HepG2 (cell line): ENCODE measurements at regions not wholly inside any gene's neighbourhood (a gene's known extent, or its start where the extent isn't known, plus 50 kb on each side); places are given as distances from the start of the nearest gene placed in this dataset.

Experiments used
- ATF2 ChIP-seq: sonication (generic); formaldehyde crosslinking; IDR thresholded peaks from 2 replicates; pipeline ENCODE4 v1.4.0; 2020; ENCODE audit warnings: missing genetic modification reagents
- ELF1 ChIP-seq: sonication (generic); formaldehyde crosslinking; IDR thresholded peaks from 2 replicates; pipeline ENCODE4 v1.4.0; 2020; ENCODE audit warnings: missing genetic modification reagents
- FOXO1 ChIP-seq: sonication (generic); formaldehyde crosslinking; IDR thresholded peaks from 2 replicates; pipeline ENCODE4 v1.4.0; 2020; ENCODE audit warnings: missing genetic modification reagents
- NFRKB ChIP-seq: fragments of 450-650 bp; IDR thresholded peaks from 2 replicates; pipeline ENCODE4 v1.6.1; 2017
- PCBP1 ChIP-seq: fragments of 200-400 bp; formaldehyde crosslinking; IDR thresholded peaks from 2 replicates; pipeline ENCODE4 v1.6.1; 2017; ENCODE audit warnings: mild to moderate bottlenecking, low read depth, low read length, borderline replicate concordance
- SIN3A ChIP-seq: IDR thresholded peaks from 2 replicates; pipeline ENCODE4 v1.6.1; 2011; ENCODE audit warnings: low read depth, mild to moderate bottlenecking, control low read depth, low read length, borderline replicate concordance
- YEATS4 ChIP-seq: sonication (generic); formaldehyde crosslinking; IDR thresholded peaks from 2 replicates; pipeline ENCODE4 v1.4.0; 2020; ENCODE audit warnings: missing genetic modification reagents, borderline replicate concordance
- ZC3H13 ChIP-seq: sonication (generic); formaldehyde crosslinking; IDR thresholded peaks from 2 replicates; pipeline ENCODE4 v1.8.1; 2023; ENCODE audit warnings: mild to moderate bottlenecking, missing genetic modification reagents, moderate library complexity
- ZFAT ChIP-seq: sonication (generic); formaldehyde crosslinking; conservative IDR thresholded peaks from 2 replicates; pipeline ENCODE4 v1.8.1; 2023; ENCODE audit warnings: missing genetic modification reagents, inconsistent platforms
- ZMYM4 ChIP-seq: sonication (generic); formaldehyde crosslinking; IDR thresholded peaks from 2 replicates; pipeline ENCODE4 v1.8.1; 2023; ENCODE audit warnings: mild to moderate bottlenecking, missing genetic modification reagents
- ZNF256 ChIP-seq: sonication (generic); formaldehyde crosslinking; conservative IDR thresholded peaks from 2 replicates; pipeline ENCODE4 v1.4.0; 2020; ENCODE audit warnings: missing genetic modification reagents
- ZNF276 ChIP-seq: sonication (generic); formaldehyde crosslinking; IDR thresholded peaks from 2 replicates; pipeline ENCODE4 v1.4.0; 2020; ENCODE audit warnings: mild to moderate bottlenecking, low read depth, missing genetic modification reagents
- ZNF350 ChIP-seq: sonication (generic); formaldehyde crosslinking; IDR thresholded peaks from 2 replicates; pipeline ENCODE4 v1.4.0; 2020; ENCODE audit warnings: mild to moderate bottlenecking, low read depth, missing genetic modification reagents, borderline replicate concordance
- ZNF576 ChIP-seq: sonication (generic); formaldehyde crosslinking; IDR thresholded peaks from 2 replicates; pipeline ENCODE4 v1.4.0; 2020; ENCODE audit warnings: mild to moderate bottlenecking, missing genetic modification reagents
- ZNF644 ChIP-seq: IDR thresholded peaks from 2 replicates; pipeline ENCODE4 v1.6.1; 2016; ENCODE audit warnings: low read depth
- ZNF761 ChIP-seq: sonication (generic); formaldehyde crosslinking; conservative IDR thresholded peaks from 2 replicates; pipeline ENCODE4 v1.4.0; 2020; ENCODE audit warnings: mild to moderate bottlenecking, missing genetic modification reagents
- ZNF879 ChIP-seq: sonication (generic); formaldehyde crosslinking; IDR thresholded peaks from 2 replicates; pipeline ENCODE4 v1.8.1; 2023; ENCODE audit warnings: missing genetic modification reagents
- TF ChIP-seq, protein P1 (sequence below): sonication (generic); formaldehyde crosslinking; IDR thresholded peaks from 2 replicates; pipeline ENCODE4 v1.4.0; 2020; ENCODE audit warnings: low read depth, missing genetic modification reagents
- TF ChIP-seq, protein P2 (sequence below): sonication (generic); formaldehyde crosslinking; IDR thresholded peaks from 2 replicates; pipeline ENCODE4 v1.9.0; 2021; ENCODE audit warnings: missing genetic modification reagents, borderline replicate concordance
- TF ChIP-seq, protein P3 (sequence below): sonication (generic); formaldehyde crosslinking; IDR thresholded peaks from 2 replicates; pipeline ENCODE4 v1.8.0; 2022; ENCODE audit warnings: missing genetic modification reagents, mild to moderate bottlenecking, borderline replicate concordance

- TF ChIP-seq ZNF276 (CRISPR knock-in tag) = no peak
- no peak for TF ChIP-seq ATF2 (CRISPR knock-in tag)
- peak; percentile 48 for TF ChIP-seq ELF1
- peak; percentile 73 for TF ChIP-seq ZMYM4 (CRISPR knock-in tag)
- no peak for TF ChIP-seq ZNF761 (CRISPR knock-in tag)
- TF ChIP-seq, protein P1, sequence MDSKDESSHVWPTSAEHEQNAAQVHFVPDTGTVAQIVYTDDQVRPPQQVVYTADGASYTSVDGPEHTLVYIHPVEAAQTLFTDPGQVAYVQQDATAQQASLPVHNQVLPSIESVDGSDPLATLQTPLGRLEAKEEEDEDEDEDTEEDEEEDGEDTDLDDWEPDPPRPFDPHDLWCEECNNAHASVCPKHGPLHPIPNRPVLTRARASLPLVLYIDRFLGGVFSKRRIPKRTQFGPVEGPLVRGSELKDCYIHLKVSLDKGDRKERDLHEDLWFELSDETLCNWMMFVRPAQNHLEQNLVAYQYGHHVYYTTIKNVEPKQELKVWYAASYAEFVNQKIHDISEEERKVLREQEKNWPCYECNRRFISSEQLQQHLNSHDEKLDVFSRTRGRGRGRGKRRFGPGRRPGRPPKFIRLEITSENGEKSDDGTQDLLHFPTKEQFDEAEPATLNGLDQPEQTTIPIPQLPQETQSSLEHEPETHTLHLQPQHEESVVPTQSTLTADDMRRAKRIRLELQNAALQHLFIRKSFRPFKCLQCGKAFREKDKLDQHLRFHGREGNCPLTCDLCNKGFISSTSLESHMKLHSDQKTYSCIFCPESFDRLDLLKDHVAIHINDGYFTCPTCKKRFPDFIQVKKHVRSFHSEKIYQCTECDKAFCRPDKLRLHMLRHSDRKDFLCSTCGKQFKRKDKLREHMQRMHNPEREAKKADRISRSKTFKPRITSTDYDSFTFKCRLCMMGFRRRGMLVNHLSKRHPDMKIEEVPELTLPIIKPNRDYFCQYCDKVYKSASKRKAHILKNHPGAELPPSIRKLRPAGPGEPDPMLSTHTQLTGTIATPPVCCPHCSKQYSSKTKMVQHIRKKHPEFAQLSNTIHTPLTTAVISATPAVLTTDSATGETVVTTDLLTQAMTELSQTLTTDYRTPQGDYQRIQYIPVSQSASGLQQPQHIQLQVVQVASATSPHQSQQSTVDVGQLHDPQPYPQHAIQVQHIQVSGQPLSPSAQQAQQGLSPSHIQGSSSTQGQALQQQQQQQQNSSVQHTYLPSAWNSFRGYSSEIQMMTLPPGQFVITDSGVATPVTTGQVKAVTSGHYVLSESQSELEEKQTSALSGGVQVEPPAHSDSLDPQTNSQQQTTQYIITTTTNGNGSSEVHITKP (CRISPR knock-in tag) = no peak
- peak; percentile 84 for TF ChIP-seq ZNF350
- no peak for TF ChIP-seq ZNF256 (CRISPR knock-in tag)
- TF ChIP-seq ZC3H13 = no peak
- TF ChIP-seq, protein P2, sequence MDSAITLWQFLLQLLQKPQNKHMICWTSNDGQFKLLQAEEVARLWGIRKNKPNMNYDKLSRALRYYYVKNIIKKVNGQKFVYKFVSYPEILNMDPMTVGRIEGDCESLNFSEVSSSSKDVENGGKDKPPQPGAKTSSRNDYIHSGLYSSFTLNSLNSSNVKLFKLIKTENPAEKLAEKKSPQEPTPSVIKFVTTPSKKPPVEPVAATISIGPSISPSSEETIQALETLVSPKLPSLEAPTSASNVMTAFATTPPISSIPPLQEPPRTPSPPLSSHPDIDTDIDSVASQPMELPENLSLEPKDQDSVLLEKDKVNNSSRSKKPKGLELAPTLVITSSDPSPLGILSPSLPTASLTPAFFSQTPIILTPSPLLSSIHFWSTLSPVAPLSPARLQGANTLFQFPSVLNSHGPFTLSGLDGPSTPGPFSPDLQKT = no peak
- TF ChIP-seq NFRKB = no peak
- no peak for TF ChIP-seq SIN3A
- TF ChIP-seq, protein P3, sequence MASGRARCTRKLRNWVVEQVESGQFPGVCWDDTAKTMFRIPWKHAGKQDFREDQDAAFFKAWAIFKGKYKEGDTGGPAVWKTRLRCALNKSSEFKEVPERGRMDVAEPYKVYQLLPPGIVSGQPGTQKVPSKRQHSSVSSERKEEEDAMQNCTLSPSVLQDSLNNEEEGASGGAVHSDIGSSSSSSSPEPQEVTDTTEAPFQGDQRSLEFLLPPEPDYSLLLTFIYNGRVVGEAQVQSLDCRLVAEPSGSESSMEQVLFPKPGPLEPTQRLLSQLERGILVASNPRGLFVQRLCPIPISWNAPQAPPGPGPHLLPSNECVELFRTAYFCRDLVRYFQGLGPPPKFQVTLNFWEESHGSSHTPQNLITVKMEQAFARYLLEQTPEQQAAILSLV (CRISPR knock-in tag) = peak; percentile 62; the same call in 1 of the 2 replicates
- TF ChIP-seq PCBP1 = no peak
- TF ChIP-seq FOXO1 = no peak
- TF ChIP-seq ZNF879 (CRISPR knock-in tag) = no peak
- TF ChIP-seq ZNF644 (CRISPR knock-in tag) = 0 out of 2 replicates have a peak, but pooled peaks have one; percentile 23
- TF ChIP-seq ZNF576 (CRISPR knock-in tag) = 0 out of 2 replicates have a peak, but pooled peaks have one; percentile 43
- no peak for TF ChIP-seq YEATS4
- no peak for TF ChIP-seq ZFAT (CRISPR knock-in tag)
Observed at GRCh38 chr16:80466024-80466987, 74.5 kb upstream of the DYNLRB2 start (continued).
